HG02973 (cell line): ENCODE measurements at regions not wholly inside any gene's neighbourhood (a gene's known extent, or its start where the extent isn't known, plus 50 kb on each side); places are given as distances from the start of the nearest gene placed in this dataset.

ENCODE experiments used
- ATAC-seq: cut with Tn5 transposase; IDR thresholded peaks from one replicate; pipeline ENCODE4 v1.9.1; 2021; ENCODE audit warnings: moderate library complexity; ENCODE audit not compliant: unreplicated experiment

GRCh38 chr13:83229574-83230305 lies 652.5 kb downstream of the SLITRK1 start:
- ATAC-seq: no peak

GRCh38 chr13:83223546-83223945 lies 658.7 kb downstream of the SLITRK1 start:
- ATAC-seq: no peak

- ATAC-seq: no peak
These were observed 660.4 kb downstream of the SLITRK1 start for GRCh38 chr13:83221813-83222241.

- no peak for ATAC-seq
These were observed 661.0 kb downstream of the SLITRK1 start for GRCh38 chr13:83221256-83221655.

GRCh38 chr13:83220241-83220640 lies 662.0 kb downstream of the SLITRK1 start:
- no peak for ATAC-seq

- ATAC-seq: no peak
These were observed 662.4 kb downstream of the SLITRK1 start for GRCh38 chr13:83219832-83220231.

- ATAC-seq: no peak
These were observed 665.6 kb downstream of the SLITRK1 start for GRCh38 chr13:83216479-83217245.

- ATAC-seq: no peak
These were observed 666.6 kb downstream of the SLITRK1 start for GRCh38 chr13:83215627-83216026.

GRCh38 chr13:83214452-83214851 lies 667.8 kb downstream of the SLITRK1 start:
- no peak for ATAC-seq

GRCh38 chr13:83211301-83211700 lies 671.0 kb downstream of the SLITRK1 start:
- ATAC-seq: no peak

- no peak for ATAC-seq
These were observed 677.4 kb downstream of the SLITRK1 start for GRCh38 chr13:83204886-83205285.

- no peak for ATAC-seq
These were observed 680.8 kb downstream of the SLITRK1 start for GRCh38 chr13:83201506-83201905.

- ATAC-seq: no peak
These were observed 685.0 kb downstream of the SLITRK1 start for GRCh38 chr13:83197316-83197715.

- no peak for ATAC-seq
These were observed 692.3 kb downstream of the SLITRK1 start for GRCh38 chr13:83190020-83190419.

- no peak for ATAC-seq
These were observed 697.5 kb downstream of the SLITRK1 start for GRCh38 chr13:83184819-83185218.

- ATAC-seq: no peak
These were observed 698.2 kb downstream of the SLITRK1 start for GRCh38 chr13:83184150-83184475.

GRCh38 chr13:83183439-83184149 lies 698.7 kb downstream of the SLITRK1 start:
- no peak for ATAC-seq

GRCh38 chr13:83182845-83183244 lies 699.4 kb downstream of the SLITRK1 start:
- no peak for ATAC-seq

GRCh38 chr13:83178008-83178407 lies 704.3 kb downstream of the SLITRK1 start:
- no peak for ATAC-seq

GRCh38 chr13:83168590-83168989 lies 713.7 kb downstream of the SLITRK1 start:
- no peak for ATAC-seq

GRCh38 chr13:83167203-83167602 lies 715.1 kb downstream of the SLITRK1 start:
- ATAC-seq: no peak

- no peak for ATAC-seq
These were observed 715.7 kb downstream of the SLITRK1 start for GRCh38 chr13:83166550-83166949.
